ENCODE measurements at regions not wholly inside any gene's neighbourhood (a gene's known extent, or its start where the extent isn't known, plus 50 kb on each side); places are given as distances from the start of the nearest gene placed in this dataset.

DNA sequence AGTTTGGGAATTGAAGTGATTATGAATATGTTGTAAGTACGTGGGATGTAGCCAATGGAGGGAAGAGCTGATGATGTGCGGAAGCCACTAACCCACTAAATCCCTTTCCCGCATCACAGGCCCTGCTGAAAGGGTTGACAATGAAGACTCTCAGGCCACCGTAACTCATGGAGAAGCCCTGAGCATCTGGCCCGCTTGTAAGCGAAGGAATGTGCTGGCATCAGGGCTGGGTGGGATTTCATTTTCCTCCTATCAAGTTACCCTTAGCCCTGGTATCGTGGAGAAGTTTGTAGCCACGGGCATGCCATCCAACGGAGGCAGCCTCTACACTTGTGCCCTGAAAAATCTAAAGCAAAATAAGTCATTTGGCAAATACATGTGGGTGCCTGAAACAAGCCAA lies 355.0 kb downstream of the CDH26 start (continued):
- TF ChIP-seq, protein P1, sequence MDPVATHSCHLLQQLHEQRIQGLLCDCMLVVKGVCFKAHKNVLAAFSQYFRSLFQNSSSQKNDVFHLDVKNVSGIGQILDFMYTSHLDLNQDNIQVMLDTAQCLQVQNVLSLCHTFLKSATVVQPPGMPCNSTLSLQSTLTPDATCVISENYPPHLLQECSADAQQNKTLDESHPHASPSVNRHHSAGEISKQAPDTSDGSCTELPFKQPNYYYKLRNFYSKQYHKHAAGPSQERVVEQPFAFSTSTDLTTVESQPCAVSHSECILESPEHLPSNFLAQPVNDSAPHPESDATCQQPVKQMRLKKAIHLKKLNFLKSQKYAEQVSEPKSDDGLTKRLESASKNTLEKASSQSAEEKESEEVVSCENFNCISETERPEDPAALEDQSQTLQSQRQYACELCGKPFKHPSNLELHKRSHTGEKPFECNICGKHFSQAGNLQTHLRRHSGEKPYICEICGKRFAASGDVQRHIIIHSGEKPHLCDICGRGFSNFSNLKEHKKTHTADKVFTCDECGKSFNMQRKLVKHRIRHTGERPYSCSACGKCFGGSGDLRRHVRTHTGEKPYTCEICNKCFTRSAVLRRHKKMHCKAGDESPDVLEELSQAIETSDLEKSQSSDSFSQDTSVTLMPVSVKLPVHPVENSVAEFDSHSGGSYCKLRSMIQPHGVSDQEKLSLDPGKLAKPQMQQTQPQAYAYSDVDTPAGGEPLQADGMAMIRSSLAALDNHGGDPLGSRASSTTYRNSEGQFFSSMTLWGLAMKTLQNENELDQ (tag by site-specific recombination; IDR thresholded peaks at IDR 0.05; ENCODE audit: low read depth) = no peak
- TF ChIP-seq ZNF324 (tag by site-specific recombination; IDR thresholded peaks at IDR 0.05) (no peak), TRIM28 (IDR thresholded peaks at IDR 0.05; ENCODE audit: borderline replicate concordance, low read length) (no peak), ZNF548 (tag by site-specific recombination; IDR thresholded peaks at IDR 0.05) (no peak), SCRT1 (tag by site-specific recombination; IDR thresholded peaks at IDR 0.05; ENCODE audit: borderline replicate concordance) (no peak), ZFP3 (tag by site-specific recombination; IDR thresholded peaks at IDR 0.05; ENCODE audit: low read depth) (no peak), ZSCAN5A (tag by site-specific recombination; IDR thresholded peaks at IDR 0.05) (no peak)

GRCh38 chr20:60313614-60314013 lies 355.4 kb downstream of the CDH26 start:
- CTCF ChIA-PET = interaction anchor here (0.6 kb wide), 1 partner anchor 996 kb away, joined by 3 read pairs; no protein-coding TSS in a partner anchor
- H3K27ac ChIP-seq (ENCODE audit: extremely low read depth, low read depth, low read length) = no peak overlapping the region
- H3K4me3 ChIP-seq (ENCODE audit: low read depth, low read length) = no peak overlapping the region
- no peaks in the 10 kb centered on the region for H3K4me1 ChIP-seq (ENCODE audit: control insufficient read depth, insufficient read depth, low read length)
- H3K36me3 ChIP-seq (ENCODE audit: control insufficient read depth in 2 of 2, insufficient read depth in 1 of 2, low read length in 2 of 2) = no peaks in the 10 kb centered on the region
- POLR2A ChIA-PET = no interaction called here
- TF ChIP-seq ZNF664 (tag by site-specific recombination; IDR thresholded peaks at IDR 0.05) (no peak), ZNF544 (tag by site-specific recombination; IDR thresholded peaks at IDR 0.05) (no peak), ZNF473 (tag by site-specific recombination; IDR thresholded peaks at IDR 0.05) (no peak), ZNF37A (tag by site-specific recombination; IDR thresholded peaks at IDR 0.05) (no peak), ZNF585B (tag by site-specific recombination; IDR thresholded peaks at IDR 0.05) (no peak), ZNF571 (tag by site-specific recombination; IDR thresholded peaks at IDR 0.05) (no peak)
- TF ChIP-seq, protein P2, sequence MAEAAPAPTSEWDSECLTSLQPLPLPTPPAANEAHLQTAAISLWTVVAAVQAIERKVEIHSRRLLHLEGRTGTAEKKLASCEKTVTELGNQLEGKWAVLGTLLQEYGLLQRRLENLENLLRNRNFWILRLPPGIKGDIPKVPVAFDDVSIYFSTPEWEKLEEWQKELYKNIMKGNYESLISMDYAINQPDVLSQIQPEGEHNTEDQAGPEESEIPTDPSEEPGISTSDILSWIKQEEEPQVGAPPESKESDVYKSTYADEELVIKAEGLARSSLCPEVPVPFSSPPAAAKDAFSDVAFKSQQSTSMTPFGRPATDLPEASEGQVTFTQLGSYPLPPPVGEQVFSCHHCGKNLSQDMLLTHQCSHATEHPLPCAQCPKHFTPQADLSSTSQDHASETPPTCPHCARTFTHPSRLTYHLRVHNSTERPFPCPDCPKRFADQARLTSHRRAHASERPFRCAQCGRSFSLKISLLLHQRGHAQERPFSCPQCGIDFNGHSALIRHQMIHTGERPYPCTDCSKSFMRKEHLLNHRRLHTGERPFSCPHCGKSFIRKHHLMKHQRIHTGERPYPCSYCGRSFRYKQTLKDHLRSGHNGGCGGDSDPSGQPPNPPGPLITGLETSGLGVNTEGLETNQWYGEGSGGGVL (tag by site-specific recombination; IDR thresholded peaks at IDR 0.05) = no peak
- H3K9me3 ChIP-seq (ENCODE audit: control insufficient read depth, insufficient read depth, low read depth, low read length) = no peaks in the 10 kb centered on the region

- CTCF ChIA-PET = no interaction called here
Observed at GRCh38 chr20:60314727-60315126, 356.5 kb downstream of the CDH26 start.

DNA sequence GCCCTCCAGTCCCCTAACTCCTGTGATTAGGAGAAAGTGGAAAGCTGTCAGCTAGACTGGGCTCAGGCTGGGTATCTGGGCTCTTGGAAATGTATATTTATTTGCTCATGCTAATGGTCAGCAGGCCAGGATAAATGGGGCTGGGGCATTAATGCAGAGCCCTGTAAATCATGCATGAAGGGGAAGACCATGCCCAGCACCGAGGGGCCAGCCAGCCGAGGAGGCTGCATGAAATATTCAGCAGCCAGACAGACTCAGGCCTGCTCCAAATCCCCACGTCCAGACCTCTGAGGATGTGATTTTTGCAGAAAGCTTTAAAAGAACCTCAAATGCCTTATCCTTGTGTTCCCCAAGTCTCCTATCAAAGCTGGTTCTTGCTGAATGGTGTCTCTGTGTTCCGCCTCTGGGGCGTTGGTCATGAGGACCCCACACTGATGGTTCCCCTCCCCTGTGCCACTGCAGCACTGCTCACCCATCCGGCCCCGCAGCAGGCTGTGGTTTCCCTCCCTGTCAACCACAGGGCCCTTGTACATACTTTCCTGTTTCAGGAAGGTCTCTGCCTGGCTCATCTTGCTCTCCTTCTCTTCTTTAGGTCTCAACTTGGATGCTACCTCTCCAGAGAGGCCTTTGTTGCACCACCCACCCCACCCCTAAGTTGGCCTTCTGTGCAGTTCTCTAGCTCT lies 358.4 kb downstream of the CDH26 start:
- CTCF ChIA-PET = no interaction called here
- no peaks in the 10 kb centered on the region for H3K4me1 ChIP-seq (ENCODE audit: control insufficient read depth, insufficient read depth, low read length)
- no peaks in the 10 kb centered on the region for H3K36me3 ChIP-seq (ENCODE audit: control insufficient read depth in 2 of 2, insufficient read depth in 1 of 2, low read length in 2 of 2)
- TF ChIP-seq ZNF174 (tag by site-specific recombination; IDR thresholded peaks at IDR 0.05) (no peak), ZNF274 (IDR thresholded peaks at IDR 0.05; ENCODE audit: low read length) (no peak), ZNF274 (tag by site-specific recombination; IDR thresholded peaks at IDR 0.05; ENCODE audit: borderline replicate concordance) (no peak), ZBTB7A (tag by site-specific recombination; IDR thresholded peaks at IDR 0.05; ENCODE audit: low read depth) (no peak), ZNF623 (tag by site-specific recombination; IDR thresholded peaks at IDR 0.05) (0 out of 2 replicates have a peak, but pooled peaks have one; percentile 6), ZNF223 (tag by site-specific recombination; IDR thresholded peaks at IDR 0.05) (no peak)
- TF ChIP-seq, protein P3, sequence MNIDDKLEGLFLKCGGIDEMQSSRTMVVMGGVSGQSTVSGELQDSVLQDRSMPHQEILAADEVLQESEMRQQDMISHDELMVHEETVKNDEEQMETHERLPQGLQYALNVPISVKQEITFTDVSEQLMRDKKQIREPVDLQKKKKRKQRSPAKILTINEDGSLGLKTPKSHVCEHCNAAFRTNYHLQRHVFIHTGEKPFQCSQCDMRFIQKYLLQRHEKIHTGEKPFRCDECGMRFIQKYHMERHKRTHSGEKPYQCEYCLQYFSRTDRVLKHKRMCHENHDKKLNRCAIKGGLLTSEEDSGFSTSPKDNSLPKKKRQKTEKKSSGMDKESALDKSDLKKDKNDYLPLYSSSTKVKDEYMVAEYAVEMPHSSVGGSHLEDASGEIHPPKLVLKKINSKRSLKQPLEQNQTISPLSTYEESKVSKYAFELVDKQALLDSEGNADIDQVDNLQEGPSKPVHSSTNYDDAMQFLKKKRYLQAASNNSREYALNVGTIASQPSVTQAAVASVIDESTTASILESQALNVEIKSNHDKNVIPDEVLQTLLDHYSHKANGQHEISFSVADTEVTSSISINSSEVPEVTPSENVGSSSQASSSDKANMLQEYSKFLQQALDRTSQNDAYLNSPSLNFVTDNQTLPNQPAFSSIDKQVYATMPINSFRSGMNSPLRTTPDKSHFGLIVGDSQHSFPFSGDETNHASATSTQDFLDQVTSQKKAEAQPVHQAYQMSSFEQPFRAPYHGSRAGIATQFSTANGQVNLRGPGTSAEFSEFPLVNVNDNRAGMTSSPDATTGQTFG (tag by site-specific recombination; IDR thresholded peaks at IDR 0.05; ENCODE audit: borderline replicate concordance) = no peak
- H3K4me3 ChIP-seq (ENCODE audit: low read depth, low read length) = no peak overlapping the region
- POLR2A ChIA-PET = no interaction called here
- H3K27ac ChIP-seq (ENCODE audit: extremely low read depth, low read depth, low read length) = no peak overlapping the region
- no peaks in the 10 kb centered on the region for H3K9me3 ChIP-seq (ENCODE audit: control insufficient read depth, insufficient read depth, low read depth, low read length)

More at GRCh38 chr20:60314727-60315126, 356.5 kb downstream of the CDH26 start:
- Histone ChIP-seq H3K4me1 (ENCODE audit: control insufficient read depth, insufficient read depth, low read length) (no peaks in the 10 kb centered on the region), H3K4me3 (ENCODE audit: low read depth, low read length) (no peak overlapping the region), H3K36me3 (ENCODE audit: control insufficient read depth in 2 of 2, insufficient read depth in 1 of 2, low read length in 2 of 2) (no peaks in the 10 kb centered on the region), H3K9me3 (ENCODE audit: control insufficient read depth, insufficient read depth, low read depth, low read length) (no peaks in the 10 kb centered on the region), H3K27ac (ENCODE audit: extremely low read depth, low read depth, low read length) (no peak overlapping the region)
- TF ChIP-seq ZNF510 (tag by site-specific recombination; IDR thresholded peaks at IDR 0.05; ENCODE audit: insufficient replicate concordance) (no peak), ZNF366 (tag by site-specific recombination; conservative IDR thresholded peaks at IDR 0.05) (peak; percentile 71)
- POLR2A ChIA-PET = no interaction called here

Data from HEK293 (cell line).